GM18505 (cell line): ENCODE measurements at regions not wholly inside any gene's neighbourhood (a gene's known extent, or its start where the extent isn't known, plus 50 kb on each side); places are given as distances from the start of the nearest gene placed in this dataset.

Experiments
- ATAC-seq: cut with Tn5 transposase; IDR thresholded peaks from one replicate; pipeline ENCODE4 v1.9.1; 2021; ENCODE audit not compliant: unreplicated experiment
- POLR2A ChIP-seq: IDR thresholded peaks from 4 replicates; pipeline ENCODE4 v1.6.1; 2011; ENCODE audit warnings: borderline replicate concordance; ENCODE audit not compliant: insufficient read depth, insufficient read length; ENCODE audit errors: extremely low read depth

GRCh38 chr9:113646946-113647914 is 183.7 kb downstream of the RGS3 start:
- no peak for TF ChIP-seq POLR2A
- ATAC-seq: no peak

- ATAC-seq: no peak
- TF ChIP-seq POLR2A: no peak
Measured at GRCh38 chr9:113648048-113648447, 184.5 kb downstream of the RGS3 start.

GRCh38 chr9:113648586-113648985 is 185.1 kb downstream of the RGS3 start:
- ATAC-seq: no peak
- TF ChIP-seq POLR2A: no peak

- TF ChIP-seq POLR2A: no peak
- ATAC-seq: no peak
Measured at GRCh38 chr9:113649054-113649453, 185.5 kb downstream of the RGS3 start.

- ATAC-seq: no peak
- no peak for TF ChIP-seq POLR2A
Measured at GRCh38 chr9:113649855-113650206, 186.3 kb downstream of the RGS3 start.

GRCh38 chr9:113650207-113651131 is 186.9 kb downstream of the RGS3 start:
- TF ChIP-seq POLR2A: no peak
- ATAC-seq: no peak

- no peak for TF ChIP-seq POLR2A
- ATAC-seq: no peak
Measured at GRCh38 chr9:113651896-113652295, 188.4 kb downstream of the RGS3 start.

GRCh38 chr9:113652355-113653152 is 189.0 kb downstream of the RGS3 start:
- no peak for ATAC-seq

GRCh38 chr9:113653746-113654604 is 190.4 kb downstream of the RGS3 start:
- ATAC-seq: no peak
- TF ChIP-seq POLR2A: no peak

More at GRCh38 chr9:113652355-113653152, 189.0 kb downstream of the RGS3 start:
- no peak for TF ChIP-seq POLR2A

GRCh38 chr9:113654605-113655428 is 191.3 kb downstream of the RGS3 start:
- TF ChIP-seq POLR2A: no peak
- no peak for ATAC-seq
